Hepatocyte (in vitro differentiated cells): ENCODE measurements at regions not wholly inside any gene's neighbourhood (a gene's known extent, or its start where the extent isn't known, plus 50 kb on each side); places are given as distances from the start of the nearest gene placed in this dataset.

Experiments
- DNase-seq: peaks from one replicate; pipeline ENCODE4 v3.0.0-alpha.2; 2016; ENCODE audit warnings: low spot score
- H2AFZ ChIP-seq: fragments of 200-600 bp; sonication (generic); 2 replicates; pipeline ENCODE4 v1.6.0; 2016; ENCODE audit warnings: antibody characterized with exemption, mild to moderate bottlenecking
- H3K27ac ChIP-seq: fragments of 200-600 bp; sonication (generic); 2 replicates; pipeline ENCODE4 v1.5.1; 2016; ENCODE audit warnings: mild to moderate bottlenecking
- H3K27me3 ChIP-seq: fragments of 200-600 bp; sonication (generic); 2 replicates; pipeline ENCODE4 v1.6.1; 2016
- H3K36me3 ChIP-seq: fragments of 200-600 bp; sonication (generic); replicated peaks from 2 replicates; pipeline ENCODE4 v1.5.1; 2016; ENCODE audit warnings: low read depth; ENCODE audit not compliant: insufficient read depth
- H3K4me1 ChIP-seq: fragments of 200-600 bp; sonication (generic); 2 replicates; pipeline ENCODE4 v1.5.1; 2016; ENCODE audit warnings: mild to moderate bottlenecking, moderate library complexity; ENCODE audit not compliant: insufficient read depth
- H3K4me2 ChIP-seq: fragments of 200-600 bp; sonication (generic); 2 replicates; pipeline ENCODE4 v1.6.0; 2016
- H3K4me3 ChIP-seq: fragments of 200-600 bp; sonication (generic); 2 replicates; pipeline ENCODE4 v1.5.1; 2016; ENCODE audit warnings: mild to moderate bottlenecking
- H3K79me2 ChIP-seq: fragments of 200-600 bp; sonication (generic); 2 replicates; pipeline ENCODE4 v1.6.0; 2017; ENCODE audit warnings: mild to moderate bottlenecking
- H3K9me2 ChIP-seq: fragments of 200-600 bp; sonication (generic); replicated peaks from 2 replicates; pipeline ENCODE4 v1.6.0; 2017; ENCODE audit warnings: mild to moderate bottlenecking; ENCODE audit not compliant: insufficient read depth
- H3K9me3 ChIP-seq: fragments of 200-600 bp; sonication (generic); 2 replicates; pipeline ENCODE4 v1.5.1; 2016; ENCODE audit warnings: low read depth, mild to moderate bottlenecking
- H4K20me1 ChIP-seq: fragments of 200-600 bp; sonication (generic); 2 replicates; pipeline ENCODE4 v1.6.0; 2016; ENCODE audit warnings: mild to moderate bottlenecking; ENCODE audit not compliant: insufficient read depth, poor library complexity, severe bottlenecking
- EZH2 ChIP-seq: fragments of 200-600 bp; sonication (generic); IDR thresholded peaks from 2 replicates; pipeline ENCODE4 v1.6.1; 2016; ENCODE audit warnings: antibody characterized with exemption, mild to moderate bottlenecking, borderline replicate concordance
- EZH2phosphoT487 ChIP-seq: fragments of 200-600 bp; sonication (generic); IDR thresholded peaks from one replicate; pipeline ENCODE4 v1.6.1; 2018; ENCODE audit warnings: antibody characterized with exemption, mild to moderate bottlenecking, low read depth, moderate library complexity; ENCODE audit not compliant: unreplicated experiment, severe bottlenecking
- WGBS: methylation state at CpG from one replicate; pipeline ENCODE4 v1.1.6; 2016; ENCODE audit warnings: low lambda C conversion rate; ENCODE audit errors: missing lambda C conversion rate; 5-methylcytosine and 5-hydroxymethylcytosine counted together
- TF ChIP-seq, protein P1 (sequence below): fragments of 200-600 bp; sonication (generic); IDR thresholded peaks from 2 replicates; pipeline ENCODE4 v1.5.1; 2016; ENCODE audit warnings: antibody characterized with exemption, mild to moderate bottlenecking; ENCODE audit not compliant: poor library complexity

- Histone ChIP-seq H4K20me1 (no peaks in the 10 kb centered on the region), H3K36me3 (no peaks in the 10 kb centered on the region), H3K4me1 (no peaks in the 10 kb centered on the region), H2AFZ (no peak overlapping the region), H3K9me3 (no peaks in the 10 kb centered on the region), H3K4me2 (no peak overlapping the region), H3K27me3 (no peaks in the 10 kb centered on the region), H3K27ac (no peak overlapping the region), H3K79me2 (no peaks in the 10 kb centered on the region), H3K4me3 (no peak overlapping the region), H3K9me2 (no peaks in the 10 kb centered on the region)
- no peak for DNase-seq
- 66% methylated on average over 5 of the region's 5 CpGs for WGBS
- TF ChIP-seq EZH2 (no peak), EZH2phosphoT487 (no peak)
- TF ChIP-seq, protein P1, sequence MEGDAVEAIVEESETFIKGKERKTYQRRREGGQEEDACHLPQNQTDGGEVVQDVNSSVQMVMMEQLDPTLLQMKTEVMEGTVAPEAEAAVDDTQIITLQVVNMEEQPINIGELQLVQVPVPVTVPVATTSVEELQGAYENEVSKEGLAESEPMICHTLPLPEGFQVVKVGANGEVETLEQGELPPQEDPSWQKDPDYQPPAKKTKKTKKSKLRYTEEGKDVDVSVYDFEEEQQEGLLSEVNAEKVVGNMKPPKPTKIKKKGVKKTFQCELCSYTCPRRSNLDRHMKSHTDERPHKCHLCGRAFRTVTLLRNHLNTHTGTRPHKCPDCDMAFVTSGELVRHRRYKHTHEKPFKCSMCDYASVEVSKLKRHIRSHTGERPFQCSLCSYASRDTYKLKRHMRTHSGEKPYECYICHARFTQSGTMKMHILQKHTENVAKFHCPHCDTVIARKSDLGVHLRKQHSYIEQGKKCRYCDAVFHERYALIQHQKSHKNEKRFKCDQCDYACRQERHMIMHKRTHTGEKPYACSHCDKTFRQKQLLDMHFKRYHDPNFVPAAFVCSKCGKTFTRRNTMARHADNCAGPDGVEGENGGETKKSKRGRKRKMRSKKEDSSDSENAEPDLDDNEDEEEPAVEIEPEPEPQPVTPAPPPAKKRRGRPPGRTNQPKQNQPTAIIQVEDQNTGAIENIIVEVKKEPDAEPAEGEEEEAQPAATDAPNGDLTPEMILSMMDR = no peak
Measured at GRCh38 chr4:163701916-163702315, 207.4 kb downstream of the TMA16 start.

DNA sequence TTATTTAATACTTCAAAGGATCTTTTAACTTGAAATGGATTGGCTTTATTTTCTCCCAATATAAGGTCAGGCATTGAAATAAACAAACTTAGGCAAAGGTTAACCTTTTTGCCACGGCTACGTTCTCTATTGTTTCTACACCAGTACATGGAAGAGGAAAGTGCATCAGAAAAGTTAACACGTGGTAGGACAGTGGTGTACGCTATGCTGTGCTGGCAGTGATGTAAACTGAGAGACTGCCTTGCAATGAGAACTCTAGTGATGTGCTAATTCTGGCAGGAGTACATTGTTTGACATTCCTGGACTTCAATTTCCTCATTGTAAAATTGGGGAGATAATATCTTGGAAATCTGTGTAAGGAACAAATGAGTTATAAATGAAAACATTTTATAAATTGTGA, 208.2 kb downstream of the TMA16 start:
- H3K36me3 ChIP-seq = no peaks in the 10 kb centered on the region
- H2AFZ ChIP-seq = no peak overlapping the region
- H3K9me3 ChIP-seq = no peaks in the 10 kb centered on the region
- no peak overlapping the region for H3K4me2 ChIP-seq
- 79% methylated on average over 4 of the region's 4 CpGs for WGBS
- no peak overlapping the region for H3K27ac ChIP-seq
- no peak overlapping the region for H3K4me3 ChIP-seq
- no peaks in the 10 kb centered on the region for H4K20me1 ChIP-seq
- H3K27me3 ChIP-seq = no peaks in the 10 kb centered on the region
- no peaks in the 10 kb centered on the region for H3K4me1 ChIP-seq
- DNase-seq = no peak
- H3K9me2 ChIP-seq = no peaks in the 10 kb centered on the region
- TF ChIP-seq, protein P1 = no peak
- no peaks in the 10 kb centered on the region for H3K79me2 ChIP-seq

- Histone ChIP-seq H3K36me3 (no peaks in the 10 kb centered on the region), H4K20me1 (no peaks in the 10 kb centered on the region), H3K9me3 (no peaks in the 10 kb centered on the region), H3K4me2 (no peak overlapping the region), H3K27me3 (no peaks in the 10 kb centered on the region), H3K4me1 (no peaks in the 10 kb centered on the region), H3K79me2 (no peaks in the 10 kb centered on the region), H2AFZ (no peak overlapping the region), H3K9me2 (no peaks in the 10 kb centered on the region), H3K27ac (no peak overlapping the region), H3K4me3 (no peak overlapping the region)
- DNase-seq = no peak
- TF ChIP-seq, protein P1 = no peak
- TF ChIP-seq EZH2phosphoT487 = no peak
- no peak for TF ChIP-seq EZH2
- WGBS = 48% methylated on average over 1 of the region's 1 CpG
Measured at GRCh38 chr4:163703251-163703650, 208.8 kb downstream of the TMA16 start.

DNA sequence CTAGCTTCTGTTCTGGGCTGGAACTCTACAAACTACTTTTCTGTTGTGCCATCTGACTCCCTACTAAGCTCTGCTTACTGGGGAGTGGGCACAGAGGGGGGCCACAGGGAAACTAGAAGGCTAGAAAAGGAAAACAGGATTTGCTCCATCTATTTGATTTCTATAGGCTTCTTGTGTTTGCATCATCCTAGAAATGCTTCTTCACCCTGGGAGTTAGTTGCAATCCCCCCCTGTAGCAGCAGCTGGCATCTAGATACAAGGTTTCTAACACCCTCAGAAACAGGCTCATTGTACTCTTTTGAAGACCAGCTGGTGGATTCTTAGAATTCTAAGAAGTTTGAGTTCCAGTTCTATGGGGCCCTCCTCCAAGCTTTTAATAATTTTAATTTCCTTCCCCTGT, 213.4 kb downstream of the TMA16 start:
- no peaks in the 10 kb centered on the region for H4K20me1 ChIP-seq
- no peaks in the 10 kb centered on the region for H3K79me2 ChIP-seq
- TF ChIP-seq EZH2phosphoT487 (no peak), EZH2 (no peak)
- TF ChIP-seq, protein P1 = no peak
- H2AFZ ChIP-seq = no peak overlapping the region
- H3K4me3 ChIP-seq = no peak overlapping the region
- H3K4me2 ChIP-seq = no peak overlapping the region
- no peaks in the 10 kb centered on the region for H3K36me3 ChIP-seq
- H3K9me2 ChIP-seq = no peaks in the 10 kb centered on the region
- no peaks in the 10 kb centered on the region for H3K27me3 ChIP-seq
- no peaks in the 10 kb centered on the region for H3K4me1 ChIP-seq
- DNase-seq = no peak
- H3K27ac ChIP-seq = no peak overlapping the region
- H3K9me3 ChIP-seq = no peaks in the 10 kb centered on the region
